ENCODE measurements at regions not wholly inside any gene's neighbourhood (a gene's known extent, or its start where the extent isn't known, plus 50 kb on each side); places are given as distances from the start of the nearest gene placed in this dataset.

GRCh38 chr5:144945503-144945902, 774.8 kb downstream of the KCTD16 start:
- TF ChIP-seq EZH2 (IDR thresholded peaks at IDR 0.05; ENCODE audit: insufficient read depth, poor library complexity, severe bottlenecking): no peak
- no peak for TF ChIP-seq EZH2phosphoT487 (IDR thresholded peaks at IDR 0.05; ENCODE audit: insufficient read depth, low read depth)
